HG02970 (cell line): ENCODE measurements at regions not wholly inside any gene's neighbourhood (a gene's known extent, or its start where the extent isn't known, plus 50 kb on each side); places are given as distances from the start of the nearest gene placed in this dataset.

Source experiments
- ATAC-seq: cut with Tn5 transposase; IDR thresholded peaks from one replicate; pipeline ENCODE4 v1.9.1; 2021; ENCODE audit warnings: mild to moderate bottlenecking, moderate library complexity, moderate number of reproducible peaks; ENCODE audit not compliant: unreplicated experiment, low FRiP score

DNA sequence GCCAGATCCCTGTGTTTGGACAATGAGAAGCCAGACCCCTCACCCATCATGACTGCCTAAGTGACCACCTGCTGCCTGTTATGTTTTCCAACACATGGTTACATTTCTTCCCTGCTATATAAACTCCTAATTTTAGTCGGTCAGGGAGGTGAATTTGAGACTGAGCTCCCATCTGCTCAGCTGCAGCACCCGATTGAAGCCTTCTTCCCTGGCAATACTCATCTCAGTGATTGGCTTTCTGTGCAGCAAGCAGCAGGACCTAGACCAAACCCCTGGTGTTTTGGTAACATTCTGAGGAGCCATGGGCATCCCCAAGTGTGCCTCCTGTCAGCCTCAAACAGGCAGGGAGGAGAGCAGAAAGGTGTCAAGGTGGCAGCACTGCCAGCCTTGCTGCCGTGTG lies 141.2 kb downstream of the CD8B2 start:
- ATAC-seq = no peak

DNA sequence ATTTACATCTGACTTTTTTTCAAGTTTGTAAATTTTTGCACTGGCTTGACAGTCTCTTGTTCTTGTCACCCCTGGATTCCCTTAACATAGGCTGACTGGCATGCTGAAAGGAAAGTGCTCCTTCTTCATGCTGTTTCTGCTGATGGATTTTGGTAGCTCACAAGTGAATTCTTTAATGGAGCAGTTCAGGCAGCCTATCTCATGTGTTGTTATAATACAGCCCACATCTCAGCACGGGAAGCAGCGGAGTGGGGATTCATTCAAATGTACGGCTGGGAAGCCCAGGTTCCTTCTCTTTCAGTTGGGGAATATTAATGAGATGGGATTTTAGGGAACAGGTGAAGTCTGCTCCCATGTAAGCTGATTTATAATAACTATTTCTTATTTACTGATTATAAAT lies 142.8 kb downstream of the CD8B2 start:
- no peak for ATAC-seq

DNA sequence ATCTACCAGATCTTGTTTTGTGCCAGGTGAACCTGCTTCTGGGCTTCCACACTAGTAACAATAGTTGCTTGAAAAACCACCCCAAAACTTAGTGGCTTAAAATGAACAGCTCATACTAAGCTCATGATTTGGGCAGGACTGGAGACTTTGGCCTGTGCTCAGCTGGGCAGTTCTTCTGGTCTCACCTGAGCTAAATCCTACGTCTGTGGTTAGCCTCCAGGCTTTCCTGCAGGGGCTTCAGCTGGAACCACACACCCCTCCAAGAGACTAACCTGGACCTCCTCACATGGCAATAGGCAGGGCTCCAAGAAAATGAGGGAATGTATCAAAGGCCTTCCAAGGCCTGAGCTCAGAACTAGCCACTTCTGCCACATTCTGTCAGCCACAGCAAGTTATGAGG lies 144.1 kb downstream of the CD8B2 start:
- no peak for ATAC-seq

DNA sequence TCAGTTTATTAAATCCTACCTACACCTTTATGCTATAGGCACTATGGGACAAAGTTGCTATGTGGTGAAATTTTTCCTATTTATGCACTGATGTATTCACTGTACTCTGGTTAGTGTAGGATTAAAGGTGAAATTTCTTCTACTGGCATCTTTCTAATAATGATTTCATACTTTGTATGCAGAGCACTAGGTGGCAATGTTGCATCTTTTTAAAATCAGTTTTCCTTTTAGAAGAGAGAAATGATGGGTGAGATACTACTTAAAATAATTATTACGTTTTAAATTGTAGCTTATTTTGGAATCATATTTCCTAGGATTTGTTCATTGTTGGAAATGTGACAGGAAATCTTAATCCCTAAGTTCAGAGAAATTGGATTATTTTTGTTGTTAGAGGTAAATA lies 150.9 kb downstream of the CD8B2 start:
- no peak for ATAC-seq

DNA sequence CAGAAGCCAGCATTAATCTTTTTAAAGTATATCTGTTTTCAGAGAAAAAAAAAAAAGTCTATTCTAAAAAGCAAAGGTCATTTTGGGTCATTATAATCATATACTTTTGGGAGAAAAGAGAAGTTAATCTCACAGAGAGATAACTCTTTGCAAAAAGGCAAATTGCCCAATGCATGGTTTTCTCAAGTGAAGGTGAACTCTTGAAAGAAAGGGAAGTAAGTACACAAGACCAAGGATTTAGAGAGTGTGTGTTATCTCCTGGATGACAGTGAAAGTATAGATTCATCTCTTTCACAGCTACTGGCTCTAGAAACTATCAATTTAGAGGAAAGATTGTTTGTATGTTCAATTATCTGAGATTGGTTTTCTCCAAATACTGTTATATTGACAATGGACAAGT lies 151.4 kb downstream of the CD8B2 start:
- ATAC-seq = no peak

DNA sequence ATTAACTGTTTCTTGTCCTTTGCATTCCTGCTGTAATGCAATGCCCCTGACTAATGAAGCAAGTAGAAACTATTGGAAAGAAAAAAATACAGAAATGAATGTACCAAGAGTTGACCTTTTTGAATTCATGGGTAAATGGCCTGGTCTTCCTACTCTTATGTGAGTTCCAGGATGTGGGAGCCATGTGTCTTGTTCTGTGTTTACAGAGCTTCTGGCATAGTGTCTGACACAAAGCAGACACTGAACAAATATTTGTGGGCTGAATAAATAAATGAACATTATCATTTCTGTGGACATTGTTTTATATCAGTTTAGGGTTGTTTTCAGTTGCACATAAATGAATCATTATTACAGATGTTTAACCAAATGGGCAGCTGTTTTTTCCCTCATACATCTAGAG lies 155.5 kb downstream of the CD8B2 start:
- ATAC-seq = no peak

DNA sequence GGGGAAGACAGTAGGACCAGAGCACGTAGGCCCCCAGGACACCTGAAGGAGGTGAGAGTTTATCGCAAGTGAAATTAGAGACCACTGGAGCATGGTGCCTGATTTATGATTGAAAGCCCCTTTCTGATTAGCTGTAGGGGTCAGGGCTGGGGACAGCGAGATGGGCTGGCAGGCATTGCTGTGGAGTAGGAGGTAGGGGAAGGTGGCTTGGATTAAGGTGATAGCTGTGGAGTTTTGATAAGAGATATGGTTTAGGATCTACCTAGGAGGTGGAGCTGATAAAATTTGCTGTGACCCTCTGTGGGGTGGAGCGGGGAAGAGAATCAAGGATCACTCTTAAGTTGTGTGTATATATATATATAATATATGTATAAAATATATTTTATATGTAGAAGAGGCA lies 157.5 kb downstream of the CD8B2 start:
- no peak for ATAC-seq

DNA sequence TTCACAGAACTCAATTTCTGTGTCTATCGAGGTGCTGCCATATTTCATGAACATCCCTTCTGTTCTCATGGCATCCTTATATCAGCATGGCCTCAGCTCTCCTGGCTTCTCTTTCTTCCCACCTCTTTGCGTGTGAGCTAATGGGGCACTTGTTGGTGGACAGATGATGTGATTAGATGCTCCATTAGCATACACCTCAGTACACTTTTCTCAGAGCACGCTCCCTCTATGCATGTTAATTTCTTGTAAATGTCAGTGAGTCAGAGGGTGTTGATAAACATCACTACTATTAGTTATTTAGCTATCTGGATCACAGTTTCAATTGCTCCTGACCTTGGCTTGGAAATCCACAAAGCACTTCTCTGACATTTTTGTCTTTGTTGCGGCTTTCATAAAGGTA lies 159.4 kb downstream of the CD8B2 start:
- ATAC-seq = no peak

DNA sequence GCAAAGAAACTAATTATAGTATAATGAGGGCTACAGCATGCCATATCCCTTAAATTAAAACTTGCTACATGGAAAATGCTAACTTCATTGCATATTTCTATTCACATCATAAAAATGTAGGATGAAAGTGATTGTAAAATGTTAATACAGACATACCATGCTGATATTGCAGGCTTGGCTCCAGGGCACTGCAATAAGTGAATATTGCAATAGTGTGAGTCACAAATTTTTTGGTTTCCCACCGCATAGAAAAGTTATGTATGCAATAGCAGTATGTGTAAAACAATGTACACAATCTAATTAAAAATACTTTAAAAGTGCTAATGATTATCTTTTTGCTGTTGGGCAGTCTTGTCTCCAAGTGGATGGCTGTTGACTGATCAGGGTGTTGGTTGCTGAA lies 162.1 kb downstream of the CD8B2 start:
- no peak for ATAC-seq

DNA sequence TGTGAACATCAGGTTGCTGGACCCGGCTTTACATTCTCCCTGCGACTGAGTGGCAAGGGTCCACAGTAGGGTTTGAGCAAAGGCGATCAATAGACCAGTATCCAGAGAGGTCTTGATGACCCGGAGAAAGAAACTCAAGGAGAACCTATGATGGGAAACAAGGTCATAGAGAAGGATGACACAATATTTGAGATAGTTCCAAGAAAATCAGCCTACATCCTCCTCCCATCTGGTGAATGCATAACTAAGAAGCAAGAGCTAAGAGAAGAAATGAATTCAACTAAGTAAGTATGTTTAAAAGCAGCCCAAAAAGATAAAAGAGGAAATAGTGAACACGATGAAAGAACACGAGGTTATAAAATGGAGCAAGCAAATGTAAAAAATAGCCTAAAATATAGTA lies 166.3 kb downstream of the CD8B2 start:
- no peak for ATAC-seq

DNA sequence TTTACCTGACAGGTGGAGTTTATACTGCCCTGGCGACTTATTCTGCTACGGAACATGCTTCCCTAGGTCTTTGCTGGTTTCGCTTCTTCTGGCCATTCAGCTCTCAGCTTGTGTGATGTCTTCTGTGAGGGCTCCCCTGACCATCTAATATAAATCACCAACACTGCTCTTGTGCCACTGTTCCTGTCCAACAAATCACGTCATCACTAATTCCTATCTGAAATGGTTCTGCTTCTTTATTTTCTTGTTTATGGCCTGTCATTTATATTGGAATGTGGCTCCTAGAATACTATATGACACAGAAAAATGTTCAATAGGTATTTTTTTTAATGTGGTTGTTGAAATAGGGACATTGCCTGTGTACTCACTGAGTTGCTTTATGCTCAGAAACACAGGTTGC lies 171.5 kb downstream of the CD8B2 start:
- ATAC-seq = no peak

DNA sequence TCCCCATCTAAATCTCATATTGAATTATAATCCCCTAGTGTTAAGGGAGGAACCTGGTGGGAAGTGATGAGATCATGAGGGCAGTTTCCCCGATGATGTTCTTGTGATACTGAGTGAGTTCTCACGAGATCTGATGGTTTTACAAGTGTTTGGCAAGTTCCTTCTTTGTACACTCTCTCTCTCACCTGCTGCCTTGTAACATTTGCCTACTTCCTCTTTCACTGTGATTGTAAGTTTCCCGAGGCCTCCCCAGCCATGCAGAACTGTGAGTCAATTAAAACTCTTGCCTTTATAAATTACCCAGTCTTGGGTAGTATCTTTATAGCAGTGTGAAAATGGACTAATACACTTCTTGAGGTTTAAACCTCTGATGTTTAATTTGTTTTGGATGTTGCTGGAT lies 177.5 kb downstream of the CD8B2 start:
- ATAC-seq = no peak

DNA sequence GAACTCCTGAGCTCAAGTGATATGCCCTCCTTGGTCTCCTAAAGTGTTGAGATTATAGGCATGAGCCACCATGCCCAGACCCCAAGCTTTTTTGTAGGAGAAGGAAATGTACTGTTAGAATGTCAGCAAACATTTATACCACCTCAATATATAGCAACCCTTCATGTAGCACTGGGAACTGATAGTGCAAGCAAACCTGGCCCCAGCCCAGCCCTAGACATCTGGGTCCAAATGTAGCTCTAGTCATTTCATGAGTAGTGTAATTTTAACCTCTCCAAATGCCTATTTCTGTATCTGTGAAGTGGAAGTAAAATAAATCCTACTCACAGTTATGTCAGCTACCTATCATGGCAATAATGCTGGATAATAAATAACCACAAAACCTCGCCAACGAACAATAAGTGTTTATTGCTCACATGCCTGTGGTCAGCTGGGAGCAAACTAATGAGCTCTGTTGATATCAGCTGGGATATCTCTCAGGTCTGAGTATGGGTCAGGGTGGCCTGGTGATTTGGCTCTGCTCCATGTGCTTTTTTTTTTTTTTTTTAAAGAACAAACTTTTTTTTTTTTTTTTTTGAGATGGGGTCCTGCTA lies 180.4 kb downstream of the CD8B2 start:
- no peak for ATAC-seq

DNA sequence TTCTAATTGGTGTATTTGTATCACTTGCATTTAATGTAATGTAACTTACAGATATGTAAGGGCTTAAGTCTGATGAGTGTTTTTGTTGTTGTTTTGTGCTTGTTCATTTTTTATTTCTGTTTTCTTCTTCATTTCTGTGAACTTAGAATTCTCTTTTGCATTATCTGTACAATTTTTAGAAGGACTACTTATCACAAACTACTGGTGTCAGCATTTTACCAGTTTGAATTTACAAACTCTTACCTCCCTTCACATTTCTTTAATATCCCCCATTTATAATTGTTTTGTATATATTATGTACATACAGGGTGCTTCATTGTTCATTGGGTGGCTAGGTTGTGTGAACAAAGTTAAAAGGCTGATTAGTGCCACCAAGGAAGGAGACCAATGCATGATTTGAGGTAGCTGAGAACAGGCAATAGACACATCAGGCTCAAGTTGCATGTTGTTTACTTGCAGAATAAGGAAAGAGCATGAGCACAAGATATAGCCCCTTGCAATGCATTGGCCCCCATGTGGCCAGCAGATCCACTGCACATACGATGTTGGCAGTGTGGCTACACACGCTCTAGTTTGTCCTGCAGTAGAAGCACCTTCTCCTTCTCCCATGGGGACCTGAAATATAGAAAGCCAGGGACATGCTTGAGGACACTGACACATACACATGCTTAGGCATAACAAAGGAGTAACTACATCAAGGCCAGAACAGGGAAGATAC lies 198.2 kb downstream of the CD8B2 start:
- no peak for ATAC-seq

DNA sequence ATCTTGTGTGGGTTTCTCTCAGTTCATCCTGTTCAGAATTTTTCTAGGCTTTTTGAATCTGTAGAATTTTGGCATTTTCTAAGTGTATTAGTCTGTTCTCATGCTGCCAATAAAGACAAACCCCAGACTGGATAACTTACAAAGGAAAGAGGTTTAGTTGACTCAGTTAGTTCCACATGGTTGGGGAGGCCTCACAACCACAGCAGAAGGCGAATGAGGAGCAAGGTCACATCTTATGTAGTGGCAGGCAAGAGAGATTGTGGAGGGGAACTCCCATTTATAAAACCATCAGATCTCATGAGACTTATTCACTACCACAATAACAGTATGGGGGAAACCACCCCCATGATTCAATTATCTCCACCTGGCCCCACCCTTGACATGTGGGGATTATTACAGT lies 199.2 kb downstream of the ST6GAL2 start:
- no peak for ATAC-seq

DNA sequence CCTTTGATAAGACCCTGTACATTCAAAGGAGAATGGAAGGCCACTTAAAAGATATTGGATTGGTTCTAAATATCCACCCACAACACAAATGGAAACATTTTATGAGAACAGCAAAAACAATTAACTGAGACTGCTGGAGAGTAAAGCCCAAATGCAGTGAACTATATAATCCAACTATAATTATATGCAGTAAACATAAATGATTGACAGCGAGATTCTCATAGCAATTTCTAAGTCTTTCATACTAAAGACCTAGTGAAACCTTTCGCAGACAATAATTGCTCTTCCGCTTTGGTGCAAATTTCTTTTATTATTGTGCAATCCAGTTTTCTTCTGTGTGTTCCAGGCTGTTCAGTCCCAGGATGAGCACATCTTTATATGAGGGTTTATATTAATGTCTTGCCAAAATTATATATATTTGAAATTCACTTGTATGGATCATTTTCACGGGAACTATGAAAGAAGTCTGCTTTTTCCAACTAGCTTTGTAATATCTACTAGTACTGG lies 190.9 kb downstream of the ST6GAL2 start:
- ATAC-seq = no peak

DNA sequence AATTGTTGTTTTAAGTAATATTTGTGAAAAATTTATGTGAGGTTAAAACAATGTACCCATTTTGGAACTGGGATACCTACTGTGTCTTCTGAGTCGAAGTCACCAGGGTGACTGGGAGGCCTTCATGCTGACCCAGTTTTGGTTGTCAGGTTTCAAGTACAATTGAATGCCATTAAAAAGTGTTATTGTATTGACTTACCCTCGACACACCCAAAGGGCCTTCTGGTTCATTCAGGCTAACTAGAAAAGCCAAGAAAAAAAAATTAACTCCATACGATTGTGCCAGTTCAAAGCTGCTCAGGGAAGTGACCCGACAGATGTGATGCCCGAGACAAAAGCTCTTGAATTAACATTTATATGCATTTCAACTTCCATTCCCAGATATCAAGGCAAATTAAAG lies 190.0 kb downstream of the ST6GAL2 start:
- ATAC-seq = no peak

DNA sequence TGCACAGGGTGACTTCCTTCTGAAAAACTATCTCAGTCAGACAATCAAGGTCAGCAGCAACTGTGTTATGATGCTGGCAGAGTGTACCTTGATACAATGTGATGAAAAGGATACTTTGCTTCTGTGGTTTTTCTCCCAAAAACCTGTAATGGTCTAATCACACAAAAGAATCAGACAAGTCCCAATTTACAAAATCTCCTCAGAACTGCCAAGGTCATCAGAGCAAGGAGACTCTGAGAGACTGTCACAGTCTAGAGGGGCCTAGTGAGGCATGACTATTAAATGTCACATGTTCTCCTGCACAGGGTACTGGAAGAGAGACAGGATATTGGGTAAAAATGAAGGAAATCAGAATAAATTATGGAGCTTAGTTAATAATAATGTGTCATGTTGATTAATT lies 185.4 kb downstream of the ST6GAL2 start:
- no peak for ATAC-seq

DNA sequence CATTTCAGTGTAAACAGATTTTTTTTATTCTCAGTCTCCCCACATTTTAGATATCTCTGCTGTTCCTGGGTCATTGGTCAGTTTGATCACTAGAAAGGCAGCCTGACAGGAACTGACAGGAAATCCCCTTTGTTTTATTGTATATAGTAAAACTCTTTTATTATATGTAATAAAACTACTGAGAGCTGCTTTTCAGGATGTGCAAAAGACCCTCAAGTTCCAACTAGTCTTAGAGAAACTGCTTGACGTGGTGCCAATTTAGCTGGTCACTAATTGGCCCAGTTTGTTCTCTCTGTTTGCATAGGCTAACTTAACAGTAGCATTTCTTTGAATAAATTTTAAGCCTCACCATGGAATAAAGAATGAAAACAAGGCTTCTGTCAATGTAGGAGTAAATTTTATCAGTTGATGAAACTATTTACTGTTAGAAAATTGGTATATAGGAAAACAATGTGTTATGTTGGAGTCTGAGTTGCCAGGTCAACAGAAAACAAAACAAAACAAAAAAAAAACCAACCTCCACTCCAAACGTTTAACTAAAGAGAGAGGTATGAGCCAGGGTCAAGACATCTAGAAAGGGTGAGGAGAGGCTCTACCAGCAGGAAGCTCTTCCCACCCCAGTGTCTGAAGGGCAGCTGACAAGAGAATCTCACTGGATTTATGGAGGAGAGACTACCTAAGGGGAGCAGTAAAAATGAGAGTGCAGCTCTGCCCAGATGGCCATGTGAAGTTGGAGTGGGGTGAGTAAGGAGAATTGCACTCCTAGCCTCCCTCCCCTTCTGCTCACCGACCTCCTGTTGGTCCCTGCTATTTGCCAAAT lies 184.6 kb downstream of the ST6GAL2 start:
- no peak for ATAC-seq

DNA sequence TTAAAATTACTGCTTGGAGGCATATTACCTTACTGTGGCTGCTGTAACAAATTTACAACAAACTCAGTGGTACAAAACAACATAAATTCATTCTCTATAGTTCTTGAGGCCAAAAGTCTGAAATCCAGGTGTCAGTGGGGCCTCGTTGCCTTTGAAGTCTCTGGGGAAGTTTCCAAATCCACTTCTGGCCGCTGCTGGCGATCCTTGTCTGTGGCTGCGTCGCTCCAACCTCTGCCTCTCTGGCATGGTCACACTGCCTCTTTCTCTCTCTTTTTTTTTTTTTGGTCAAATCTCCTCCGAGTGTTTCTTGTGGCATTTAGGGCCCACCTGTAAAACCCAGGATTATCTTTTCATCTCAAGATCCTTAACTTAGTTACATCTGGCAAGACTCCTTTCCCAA lies 182.8 kb downstream of the ST6GAL2 start:
- ATAC-seq = no peak

DNA sequence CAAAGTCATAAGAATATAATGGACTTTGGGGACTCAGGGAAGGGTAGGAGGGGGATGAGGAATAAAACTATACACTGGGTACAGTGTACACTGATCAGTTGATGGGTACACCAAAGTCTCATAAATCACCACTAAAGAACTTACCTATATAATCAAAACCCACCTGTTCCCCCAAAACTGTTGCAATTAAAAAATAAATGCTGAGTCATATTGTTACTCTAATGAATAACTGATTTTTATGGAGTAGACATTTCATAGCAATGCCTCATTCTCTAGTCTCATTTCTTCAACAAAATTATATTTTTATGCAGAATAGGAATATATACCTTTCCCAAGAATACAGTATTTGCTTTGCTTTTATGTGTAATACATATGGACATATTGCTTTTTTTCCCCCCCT lies 181.2 kb downstream of the ST6GAL2 start:
- ATAC-seq = no peak

DNA sequence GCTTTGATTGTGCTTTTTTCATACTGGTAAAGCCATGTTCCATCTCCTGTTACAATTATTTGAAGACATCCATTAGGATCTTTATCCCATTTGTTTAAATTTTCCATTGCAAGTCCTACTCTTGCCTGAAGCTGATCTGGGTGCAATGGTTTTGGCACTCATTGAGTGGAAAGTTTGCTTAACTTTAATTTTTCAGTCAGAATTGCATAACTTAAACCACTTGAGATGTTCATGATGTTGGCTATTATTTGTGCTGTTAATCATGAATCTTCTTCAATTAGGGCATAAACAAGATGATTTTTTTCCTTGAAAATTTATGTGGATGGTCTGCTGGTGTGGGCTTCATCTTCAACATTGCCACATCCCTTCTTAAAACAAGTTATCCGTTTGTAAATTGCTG lies 180.1 kb downstream of the ST6GAL2 start:
- ATAC-seq = no peak
